PC-3 (cell line): ENCODE measurements at regions not wholly inside any gene's neighbourhood (a gene's known extent, or its start where the extent isn't known, plus 50 kb on each side); places are given as distances from the start of the nearest gene placed in this dataset.

ENCODE experiments used
- EZH2phosphoT487 ChIP-seq: fragments of 300-600 bp; sonication (generic); IDR thresholded peaks from 2 replicates; pipeline ENCODE4 v1.6.1; 2018; ENCODE audit warnings: mild to moderate bottlenecking, antibody characterized with exemption, low read length, borderline replicate concordance
- TF ChIP-seq, protein P1 (sequence below): fragments of 300-600 bp; sonication (generic); conservative IDR thresholded peaks from 2 replicates; pipeline ENCODE4 v1.5.1; 2017; ENCODE audit warnings: antibody characterized with exemption, low read depth, mild to moderate bottlenecking, low read length

DNA sequence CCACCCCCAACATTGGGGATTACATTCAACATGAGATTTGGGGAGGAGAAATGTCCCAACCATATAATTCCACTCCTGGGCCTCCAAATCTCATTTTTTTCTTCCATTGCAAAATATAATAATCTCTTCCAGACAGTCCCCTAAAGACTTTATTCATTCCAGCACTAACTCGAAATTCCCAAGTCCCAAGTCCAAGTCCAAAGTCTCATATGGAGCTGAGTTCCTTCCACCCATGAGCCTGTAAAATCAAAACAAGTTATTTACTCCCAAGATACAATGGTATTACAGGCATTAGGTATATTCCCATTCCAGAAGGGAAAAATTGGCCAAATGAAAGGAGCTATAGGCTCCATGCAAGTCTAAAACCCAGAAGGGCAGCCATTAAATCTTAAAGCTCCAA is 56.7 kb downstream of the P2RY1 start:
- TF ChIP-seq, protein P1, sequence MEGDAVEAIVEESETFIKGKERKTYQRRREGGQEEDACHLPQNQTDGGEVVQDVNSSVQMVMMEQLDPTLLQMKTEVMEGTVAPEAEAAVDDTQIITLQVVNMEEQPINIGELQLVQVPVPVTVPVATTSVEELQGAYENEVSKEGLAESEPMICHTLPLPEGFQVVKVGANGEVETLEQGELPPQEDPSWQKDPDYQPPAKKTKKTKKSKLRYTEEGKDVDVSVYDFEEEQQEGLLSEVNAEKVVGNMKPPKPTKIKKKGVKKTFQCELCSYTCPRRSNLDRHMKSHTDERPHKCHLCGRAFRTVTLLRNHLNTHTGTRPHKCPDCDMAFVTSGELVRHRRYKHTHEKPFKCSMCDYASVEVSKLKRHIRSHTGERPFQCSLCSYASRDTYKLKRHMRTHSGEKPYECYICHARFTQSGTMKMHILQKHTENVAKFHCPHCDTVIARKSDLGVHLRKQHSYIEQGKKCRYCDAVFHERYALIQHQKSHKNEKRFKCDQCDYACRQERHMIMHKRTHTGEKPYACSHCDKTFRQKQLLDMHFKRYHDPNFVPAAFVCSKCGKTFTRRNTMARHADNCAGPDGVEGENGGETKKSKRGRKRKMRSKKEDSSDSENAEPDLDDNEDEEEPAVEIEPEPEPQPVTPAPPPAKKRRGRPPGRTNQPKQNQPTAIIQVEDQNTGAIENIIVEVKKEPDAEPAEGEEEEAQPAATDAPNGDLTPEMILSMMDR, result no peak
- no peak for TF ChIP-seq EZH2phosphoT487
